Stimulated activated CD8-positive, alpha-beta memory T cell treated with anti-CD3 and anti-CD28 coated beads, Interleukin-4, amount 100 ng/mL, for 1 hour (primary cell): ENCODE measurements at regions not wholly inside any gene's neighbourhood (a gene's known extent, or its start where the extent isn't known, plus 50 kb on each side); places are given as distances from the start of the nearest gene placed in this dataset.

Source experiments
- DNase-seq, 2 donors: peaks; one replicate each; pipeline ENCODE4 v3.0.0-alpha.2; 2020; ENCODE audit warnings: low read depth in 2 of 2, low spot score in 1 of 2

DNA sequence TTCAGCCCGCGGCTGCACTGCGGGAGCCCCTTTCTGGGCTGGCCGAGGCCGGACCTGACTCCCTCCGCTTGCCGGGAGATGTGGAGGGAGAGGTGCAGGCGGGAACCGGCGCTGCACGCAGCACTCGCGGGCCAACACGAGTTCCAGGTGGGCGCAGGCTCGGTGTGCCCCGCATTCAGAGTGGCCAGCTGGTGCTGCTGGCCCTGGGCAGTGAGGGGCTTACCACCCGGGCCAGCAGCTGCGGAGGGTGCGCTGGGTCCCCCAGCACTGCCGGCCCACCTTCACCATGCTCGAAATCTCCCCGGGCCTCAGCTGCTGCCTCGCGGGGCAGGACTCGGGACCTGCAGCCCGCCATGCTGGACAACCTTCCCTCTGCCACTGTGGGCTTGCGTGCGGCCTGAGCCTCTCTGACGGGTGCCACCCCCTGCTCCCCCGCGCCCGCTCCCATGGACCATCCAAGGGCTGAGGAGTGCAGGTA lies 733.5 kb upstream of the CCDC54 start:
- no peak for DNase-seq

DNA sequence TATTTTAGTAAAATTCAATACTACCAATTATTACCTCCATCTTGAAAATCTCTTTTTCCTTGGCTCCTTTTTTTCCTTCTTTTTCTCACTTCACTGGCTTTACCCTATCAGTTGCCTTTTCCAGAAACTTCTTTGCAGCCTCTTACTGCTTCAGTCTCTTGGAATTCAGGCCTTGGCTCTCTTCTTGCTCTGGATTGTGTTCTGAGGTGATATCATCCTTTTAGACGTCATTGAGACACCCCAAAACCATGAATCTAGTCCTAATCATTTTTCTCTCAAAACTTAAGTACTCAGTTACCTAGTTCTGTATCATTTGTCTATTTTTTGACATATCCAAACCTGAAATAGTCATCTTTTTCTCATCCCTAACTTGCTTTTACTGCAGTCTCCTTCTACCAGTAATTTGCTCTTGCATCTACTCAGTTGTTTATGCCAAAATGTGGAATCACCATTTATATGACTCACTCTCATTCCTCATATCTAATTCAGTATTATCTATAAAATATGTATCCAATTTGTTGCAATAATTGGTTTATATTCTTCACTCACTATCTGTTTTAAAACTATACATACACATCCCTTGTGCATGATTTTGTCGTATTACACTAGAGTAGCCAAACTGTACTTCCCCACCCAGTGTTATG lies 703.2 kb upstream of the CCDC54 start:
- DNase-seq, result no peak

DNA sequence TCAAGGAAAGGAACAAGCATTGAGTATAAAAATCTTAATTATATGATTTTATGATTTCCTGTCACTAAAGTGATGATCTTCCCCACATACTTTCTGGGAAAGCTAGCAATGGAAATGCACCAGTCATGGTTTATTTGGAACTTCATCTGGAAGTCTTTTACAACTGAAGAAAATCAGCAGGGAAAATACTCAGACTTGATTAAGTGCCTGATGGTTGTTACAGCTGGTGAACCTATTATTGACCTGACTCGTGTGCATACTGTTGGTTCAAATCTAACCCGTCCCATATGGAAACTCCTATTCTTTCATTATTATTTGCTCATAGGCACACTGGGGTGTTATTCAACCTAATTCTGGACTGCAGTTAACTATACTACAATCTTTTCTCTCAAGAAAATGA lies 701.8 kb upstream of the CCDC54 start:
- no peak for DNase-seq

DNA sequence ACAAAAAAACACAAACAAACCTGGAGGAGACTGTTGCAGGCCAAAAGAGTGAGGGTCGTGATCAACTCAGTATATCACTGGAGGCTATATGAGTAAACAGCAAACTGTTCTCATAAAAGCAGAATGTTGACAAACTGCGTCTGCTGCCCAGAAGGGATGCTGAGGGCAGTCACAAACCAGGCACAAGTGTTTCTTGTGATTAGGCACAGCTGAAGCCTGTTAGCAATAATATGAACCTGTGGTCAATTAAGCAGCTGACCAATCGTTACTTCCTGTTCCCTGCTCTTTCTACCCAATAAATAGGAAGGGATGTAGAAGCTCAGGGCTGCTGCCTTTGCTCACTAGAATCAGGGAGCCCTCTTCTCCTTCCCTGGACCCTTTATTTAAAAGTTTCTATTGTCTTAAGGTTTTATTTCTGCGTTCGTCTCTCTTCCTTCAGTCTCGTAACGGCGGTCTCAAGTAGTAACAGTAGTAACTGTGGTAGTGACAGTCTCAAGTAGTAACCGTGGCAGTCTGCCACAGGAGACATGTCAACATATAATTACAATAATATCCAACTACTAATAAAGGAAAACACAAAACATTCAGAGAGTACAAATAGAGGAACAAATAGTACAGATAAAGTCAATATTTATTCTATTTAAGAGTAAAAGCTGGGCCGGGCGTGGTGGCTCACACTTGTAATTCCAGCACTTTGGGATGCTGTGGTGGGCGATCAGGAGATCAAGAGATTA lies 698.4 kb upstream of the CCDC54 start:
- DNase-seq, result no peak

DNA sequence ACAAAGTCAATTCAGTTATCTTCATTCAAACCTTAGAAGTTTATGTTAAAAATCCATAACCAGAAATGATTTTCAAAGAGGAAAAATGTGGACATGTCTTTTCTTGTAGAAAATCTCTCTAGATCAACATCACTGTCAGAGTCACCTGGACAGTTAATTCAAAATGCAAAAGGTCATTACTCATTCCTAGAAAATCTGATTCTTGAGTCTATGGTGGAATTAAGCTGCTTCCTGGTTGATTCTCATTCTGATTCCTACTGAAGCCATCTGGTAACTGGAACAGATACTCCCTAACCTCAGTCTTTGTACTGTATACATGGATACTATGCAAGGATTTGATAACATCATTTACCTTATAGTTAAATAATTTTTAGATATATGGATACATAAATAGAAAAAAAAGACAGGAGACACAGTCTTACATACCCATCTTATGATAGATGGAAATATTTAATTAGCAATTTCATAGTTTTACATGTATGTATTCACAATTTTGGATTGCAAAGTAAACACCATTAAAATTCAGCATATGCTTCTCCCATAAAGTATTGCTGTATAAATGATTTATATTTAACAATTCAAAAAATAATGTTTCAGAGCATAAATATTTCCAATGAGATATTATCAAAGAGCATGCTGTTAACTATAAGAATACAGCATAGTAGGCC lies 693.2 kb upstream of the CCDC54 start:
- DNase-seq, result no peak

DNA sequence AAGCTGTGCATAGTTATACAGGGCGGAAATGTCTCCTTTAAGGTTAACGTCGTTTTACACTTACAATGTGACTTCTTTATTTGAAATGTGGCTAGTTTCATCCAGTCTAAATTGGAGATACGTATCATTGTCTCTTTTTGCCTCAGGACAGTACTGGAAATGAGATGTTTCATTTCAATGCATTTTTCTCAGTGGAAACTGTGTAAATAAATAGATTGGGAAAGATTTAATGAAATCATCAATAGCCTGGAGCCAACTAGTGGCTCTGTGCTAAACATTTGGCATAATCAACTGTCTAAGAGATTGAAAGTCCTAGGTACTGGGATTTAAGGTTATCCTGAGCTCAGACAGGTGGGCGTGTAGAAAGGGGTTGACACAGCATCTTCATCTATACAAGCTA lies 691.5 kb upstream of the CCDC54 start:
- no peak for DNase-seq

DNA sequence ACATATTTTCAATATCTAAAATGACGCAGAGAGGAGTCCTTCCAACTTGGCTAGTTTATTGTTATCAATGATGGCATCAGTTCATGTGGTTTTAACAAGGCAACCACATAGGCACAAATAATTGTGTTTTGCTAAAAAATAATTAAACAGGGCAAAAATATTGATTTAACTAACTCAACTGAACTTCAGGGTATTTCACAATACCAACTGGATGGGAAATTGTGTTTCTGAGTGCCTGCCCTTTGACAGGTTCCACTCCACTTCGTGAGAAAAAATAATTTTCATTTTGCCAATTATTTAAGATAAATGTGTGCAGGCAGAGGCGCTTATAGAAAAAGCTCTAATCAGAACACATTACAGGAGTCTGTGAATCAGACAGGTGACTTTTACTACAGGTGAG lies 689.3 kb upstream of the CCDC54 start:
- no peak for DNase-seq

DNA sequence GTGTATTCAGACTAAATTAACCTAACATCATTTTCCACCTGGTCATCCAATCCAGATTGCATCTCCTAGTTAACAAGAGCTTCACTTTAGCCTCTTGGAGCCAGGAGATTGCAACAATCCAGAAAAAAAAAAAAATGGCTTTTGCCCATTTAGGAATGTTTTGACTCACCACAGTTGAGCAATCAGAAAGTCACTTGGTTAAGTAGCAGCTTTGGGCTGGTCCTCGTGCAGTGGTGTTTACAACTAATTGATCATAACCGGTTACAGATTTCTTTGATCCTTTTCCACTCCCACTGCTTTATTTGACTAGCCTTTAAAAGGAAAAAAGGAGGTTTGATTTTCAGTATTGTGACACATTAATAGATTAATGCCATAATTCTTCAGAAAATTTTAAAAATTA lies 688.8 kb upstream of the CCDC54 start:
- no peak for DNase-seq

DNA sequence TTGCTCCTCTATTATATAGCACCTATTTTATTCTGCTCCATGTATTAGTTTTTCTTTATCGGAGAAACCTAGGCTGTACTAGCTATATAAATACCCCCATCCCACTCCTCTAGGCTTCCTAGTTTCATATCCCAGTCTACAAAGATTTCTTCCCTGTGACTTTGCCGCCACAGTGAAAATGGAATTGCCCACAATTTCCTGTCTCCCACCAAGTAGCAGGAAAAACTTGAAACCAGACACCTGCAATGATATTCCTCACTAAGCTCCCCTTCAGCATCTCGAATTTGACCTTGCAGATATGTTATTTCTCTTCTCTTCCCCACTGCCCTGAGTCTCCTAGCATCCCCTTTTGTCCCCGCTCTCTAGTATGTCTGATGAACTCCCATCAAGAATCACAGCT lies 685.8 kb upstream of the CCDC54 start:
- DNase-seq, result no peak

DNA sequence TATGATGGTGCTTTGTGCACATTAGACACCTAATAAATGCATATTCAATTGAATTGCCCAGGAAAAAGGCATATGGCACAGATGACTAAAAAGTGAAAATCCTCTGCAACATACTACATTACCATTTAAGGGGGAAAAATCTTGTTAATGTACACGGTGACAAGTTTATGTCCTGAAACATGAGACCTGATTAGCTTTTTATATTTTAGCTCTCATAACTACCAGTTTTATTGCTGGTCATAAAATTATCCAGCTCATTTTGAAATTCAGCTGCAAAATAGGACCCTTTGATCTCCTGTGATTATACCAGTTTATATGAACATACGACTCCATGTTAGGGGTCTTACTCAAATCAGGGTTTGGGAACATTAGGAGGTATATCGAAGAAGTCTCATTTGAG lies 684.6 kb upstream of the CCDC54 start:
- DNase-seq, result no peak

DNA sequence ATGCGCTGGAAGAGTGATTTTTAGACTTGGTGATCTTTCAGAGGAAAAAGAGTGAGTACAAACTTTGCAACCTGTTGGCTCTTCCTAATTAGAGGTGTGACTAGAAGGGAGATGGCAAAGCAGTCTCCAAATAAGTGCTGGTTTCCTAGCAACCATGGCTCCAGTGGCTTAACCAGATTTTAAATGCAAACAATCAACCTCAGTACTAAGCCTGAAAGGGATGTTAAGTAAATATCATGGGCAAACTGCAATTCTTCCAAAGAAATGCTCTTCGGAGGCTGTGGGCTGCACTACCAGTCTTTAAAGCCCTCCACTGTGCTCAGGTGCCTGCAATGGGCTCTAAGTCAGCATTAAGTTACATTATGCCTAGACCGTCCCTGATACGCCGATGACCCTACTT lies 678.1 kb upstream of the CCDC54 start:
- no peak for DNase-seq

DNA sequence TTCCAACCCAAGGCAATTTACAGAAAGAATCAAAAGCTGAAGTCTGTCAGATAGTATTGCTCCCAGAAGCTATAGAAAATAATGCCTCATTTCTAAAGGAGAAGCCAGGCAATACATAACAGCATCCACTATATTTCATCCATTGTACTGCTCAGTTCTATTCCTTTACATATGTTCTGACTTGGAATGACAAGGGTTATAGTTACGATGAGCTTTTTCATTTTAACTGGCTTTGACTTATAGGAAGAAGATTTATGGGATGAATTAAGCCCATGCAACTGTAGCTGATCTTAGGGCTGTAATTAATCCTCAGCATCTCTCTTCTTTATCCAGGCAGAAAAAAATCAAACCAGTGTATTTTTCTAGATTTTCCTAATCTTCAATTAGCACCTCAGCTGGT lies 676.3 kb upstream of the CCDC54 start:
- no peak for DNase-seq

DNA sequence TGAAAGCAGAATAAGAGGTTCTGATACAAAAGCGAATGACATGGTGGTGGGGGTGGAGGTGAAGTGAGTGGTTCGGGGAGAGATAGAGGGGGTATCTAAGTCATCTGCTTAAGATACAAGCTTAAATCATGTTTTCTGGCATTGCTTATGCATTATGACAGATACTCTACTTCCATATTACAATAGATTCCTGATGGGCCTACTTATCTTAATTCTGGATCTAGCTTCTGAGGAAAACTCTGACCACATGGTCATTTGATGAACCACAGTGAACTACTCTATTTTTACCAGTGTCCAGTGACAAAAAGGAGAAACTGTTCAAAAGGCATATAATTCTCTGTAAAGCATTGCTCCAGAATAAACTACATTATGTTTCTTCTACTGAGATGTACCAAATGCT lies 673.7 kb upstream of the CCDC54 start:
- no peak for DNase-seq

DNA sequence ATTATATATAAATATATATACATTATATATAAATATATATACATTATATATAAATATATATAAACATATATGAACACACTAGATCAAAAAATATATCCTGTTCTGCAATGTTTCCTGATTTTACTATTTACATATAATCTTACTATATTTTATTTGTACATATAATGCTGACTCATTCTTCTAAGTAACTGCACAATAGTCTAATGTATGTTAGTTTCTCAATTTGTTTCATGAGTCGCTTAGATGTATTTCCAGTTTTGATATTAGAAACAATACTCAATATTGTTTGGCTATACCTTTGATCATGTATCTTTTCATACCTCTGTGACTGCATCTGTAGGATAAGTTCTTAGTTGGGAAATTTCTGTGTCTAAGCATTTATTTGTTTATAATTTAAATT lies 669.9 kb upstream of the CCDC54 start:
- no peak for DNase-seq

DNA sequence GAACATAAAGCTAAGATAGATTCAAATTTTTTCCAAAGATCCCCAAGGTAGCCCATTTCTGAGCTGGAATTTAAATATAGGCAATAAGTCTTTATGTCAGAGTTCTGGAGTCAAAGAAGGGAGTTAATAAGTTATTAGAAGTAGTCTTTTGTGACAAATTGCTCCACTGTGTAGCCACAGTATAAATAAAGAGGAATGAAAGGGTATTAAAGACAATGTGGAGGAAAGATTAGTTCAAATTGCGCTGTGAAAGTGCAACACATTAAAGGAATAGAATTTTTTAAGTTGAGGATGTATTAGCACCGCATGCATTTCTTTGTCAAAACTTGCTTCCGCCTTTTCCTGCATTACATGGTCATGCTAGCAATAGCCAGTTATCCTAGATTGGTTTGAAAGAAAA lies 666.6 kb upstream of the CCDC54 start:
- DNase-seq, result no peak

DNA sequence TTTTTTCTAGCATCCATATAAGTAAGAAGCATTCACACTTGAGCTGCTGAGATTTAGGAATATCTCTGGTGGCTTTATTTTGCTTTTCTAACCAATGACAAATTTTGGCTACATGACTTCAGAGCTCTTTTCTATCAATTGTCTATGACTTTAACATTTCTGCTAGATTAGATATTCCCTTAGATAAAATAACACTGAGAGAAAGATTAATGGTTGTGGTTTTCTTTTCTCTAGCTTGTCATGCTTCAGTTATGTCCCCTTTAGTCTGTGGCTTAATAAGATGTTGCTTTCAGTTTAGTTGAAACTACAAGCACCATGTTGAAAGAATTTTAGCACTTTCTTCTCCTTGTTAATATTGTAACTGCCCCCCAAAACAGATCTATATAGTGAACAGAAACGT lies 665.6 kb upstream of the CCDC54 start:
- DNase-seq, result no peak

DNA sequence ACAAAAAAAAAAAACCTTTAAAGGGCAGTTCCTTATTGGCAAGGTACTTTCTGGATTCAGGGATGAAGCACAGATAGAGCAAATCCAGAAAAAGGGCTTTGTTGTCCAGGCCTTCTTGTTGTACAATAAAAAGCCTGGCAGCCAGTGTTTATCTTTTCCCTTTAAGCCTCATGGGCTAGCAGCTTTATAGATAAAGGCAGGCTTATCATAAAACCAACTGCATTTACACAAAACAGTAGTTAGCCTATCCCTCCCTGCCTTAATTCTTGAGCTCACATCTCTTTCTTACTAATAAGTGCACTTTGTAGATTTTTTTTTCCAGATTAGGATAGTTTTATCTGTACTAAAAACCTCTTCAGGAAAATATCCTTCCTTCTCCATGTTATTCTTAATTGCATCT lies 662.8 kb upstream of the CCDC54 start:
- no peak for DNase-seq

DNA sequence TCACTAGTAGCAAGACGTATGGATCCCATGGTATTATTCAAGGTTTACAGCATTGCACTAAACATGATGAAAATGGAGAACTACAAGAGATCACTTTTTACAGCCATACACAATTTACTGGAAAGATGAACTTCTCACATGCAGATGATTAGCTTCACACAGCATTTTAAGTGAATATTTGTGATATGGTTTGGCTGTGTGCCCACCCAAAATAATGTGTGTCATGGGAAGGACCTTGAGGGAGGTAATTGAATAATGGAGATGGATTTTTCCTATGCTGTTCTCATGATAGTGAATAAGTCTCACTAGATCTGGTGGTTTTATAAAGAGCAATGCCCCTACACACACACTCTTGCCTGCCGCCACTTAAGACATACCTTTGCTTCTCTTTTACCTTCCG lies 662.0 kb upstream of the CCDC54 start:
- no peak for DNase-seq

DNA sequence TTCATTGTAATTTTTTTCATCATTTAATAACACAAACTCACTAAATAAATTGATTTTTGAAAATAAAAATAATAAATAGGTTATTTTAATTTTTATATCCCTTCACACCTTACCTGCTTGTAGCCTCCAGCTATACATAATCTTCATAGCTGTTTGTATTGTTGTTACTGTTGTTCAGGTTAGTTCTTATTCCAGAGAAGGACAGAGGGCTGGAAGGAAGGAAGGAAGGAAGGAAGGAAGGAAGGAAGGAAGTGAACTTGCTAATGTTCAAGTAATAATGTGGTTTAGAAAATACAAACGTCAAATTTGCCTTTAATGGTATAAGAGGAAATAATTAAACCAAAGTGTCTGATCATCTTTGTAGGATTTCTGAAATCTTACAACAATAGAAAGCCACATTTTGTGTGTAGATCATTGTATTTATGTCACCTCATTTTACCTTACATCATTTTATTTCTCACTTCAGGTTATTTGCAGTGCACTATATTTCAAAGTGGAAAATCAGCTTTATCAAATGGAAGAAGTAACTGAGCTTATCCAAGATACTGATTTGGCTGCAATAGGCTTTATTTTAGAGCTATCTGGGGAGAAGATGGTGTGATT lies 660.0 kb upstream of the CCDC54 start:
- DNase-seq, result no peak

DNA sequence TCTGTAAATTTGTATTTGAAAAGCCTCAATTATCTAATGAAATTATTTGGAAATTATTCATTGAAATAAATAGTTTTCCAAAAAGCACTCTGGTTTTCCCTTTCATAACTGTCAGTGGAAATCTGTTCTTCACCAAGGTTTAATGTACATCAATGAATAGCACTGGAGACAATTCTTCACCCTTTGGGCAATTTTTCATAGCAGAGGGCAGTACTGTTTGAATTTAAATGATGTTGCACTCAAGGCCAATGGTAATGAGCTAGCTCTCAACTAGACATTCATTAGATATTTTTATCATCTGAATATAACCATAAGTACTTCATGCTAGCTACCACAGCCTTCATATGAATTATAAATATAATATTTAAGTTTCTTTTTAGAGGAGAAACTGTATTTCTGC lies 658.2 kb upstream of the CCDC54 start:
- DNase-seq, result no peak

DNA sequence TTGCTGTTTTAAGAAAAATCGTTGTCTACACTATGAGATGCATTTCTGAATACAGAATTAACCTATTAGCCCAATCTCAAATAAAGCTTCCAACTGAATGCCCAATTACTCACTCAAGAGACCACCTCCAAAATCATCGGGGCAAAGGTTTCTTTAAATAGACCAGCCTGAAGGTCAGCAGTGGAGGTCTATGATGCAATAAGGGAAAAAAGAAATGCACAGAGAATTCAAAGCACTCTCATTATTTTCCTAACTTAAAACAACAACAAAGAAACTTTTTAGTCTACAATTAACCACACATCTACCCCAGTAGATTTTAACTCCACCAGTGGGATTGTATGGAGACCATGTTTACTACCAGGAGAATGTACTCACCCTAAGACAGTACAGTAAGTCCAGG lies 657.7 kb upstream of the CCDC54 start:
- no peak for DNase-seq

DNA sequence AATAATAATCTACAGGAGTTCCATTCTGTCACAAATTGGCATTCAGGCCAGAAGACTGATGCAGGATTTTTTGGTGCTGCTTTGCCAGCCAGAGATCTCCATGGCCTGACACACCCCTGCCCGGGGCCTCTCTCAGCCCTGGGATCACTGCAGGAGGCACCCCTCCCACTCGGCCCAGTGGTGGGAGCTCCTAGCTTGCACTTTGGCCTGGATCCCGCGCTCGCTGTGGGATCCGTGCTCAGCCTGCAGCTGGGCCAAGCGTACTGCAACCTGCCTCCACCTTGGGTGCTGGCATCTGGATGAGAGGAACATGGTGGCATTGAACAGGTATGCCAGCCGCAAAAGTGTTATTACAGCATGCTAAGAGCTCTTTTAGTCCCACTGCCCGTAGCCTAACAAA lies 656.7 kb upstream of the CCDC54 start:
- no peak for DNase-seq
